ENCODE measurements at regions not wholly inside any gene's neighbourhood (a gene's known extent, or its start where the extent isn't known, plus 50 kb on each side); places are given as distances from the start of the nearest gene placed in this dataset.

DNA sequence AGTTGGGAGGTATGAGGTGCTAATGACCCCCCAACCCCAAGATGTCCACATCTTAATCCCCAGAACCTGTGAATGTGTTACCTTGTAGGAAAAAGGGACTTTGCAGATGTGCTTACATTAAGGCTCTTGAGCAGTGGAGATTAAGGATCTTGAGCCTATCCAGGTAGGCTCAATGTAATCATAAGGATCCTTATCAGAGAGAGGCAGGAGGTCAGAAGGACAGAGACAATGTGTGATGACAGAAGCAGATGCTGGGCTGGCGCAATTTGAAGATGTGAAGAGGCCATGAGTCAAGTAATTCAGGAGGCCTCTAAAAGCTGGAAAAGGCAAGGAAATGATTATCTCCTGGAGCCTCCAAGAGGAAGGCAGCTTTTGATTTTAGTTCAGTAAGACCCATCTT, 90.4 kb upstream of the MAX start:
- TF ChIP-seq, protein P1, sequence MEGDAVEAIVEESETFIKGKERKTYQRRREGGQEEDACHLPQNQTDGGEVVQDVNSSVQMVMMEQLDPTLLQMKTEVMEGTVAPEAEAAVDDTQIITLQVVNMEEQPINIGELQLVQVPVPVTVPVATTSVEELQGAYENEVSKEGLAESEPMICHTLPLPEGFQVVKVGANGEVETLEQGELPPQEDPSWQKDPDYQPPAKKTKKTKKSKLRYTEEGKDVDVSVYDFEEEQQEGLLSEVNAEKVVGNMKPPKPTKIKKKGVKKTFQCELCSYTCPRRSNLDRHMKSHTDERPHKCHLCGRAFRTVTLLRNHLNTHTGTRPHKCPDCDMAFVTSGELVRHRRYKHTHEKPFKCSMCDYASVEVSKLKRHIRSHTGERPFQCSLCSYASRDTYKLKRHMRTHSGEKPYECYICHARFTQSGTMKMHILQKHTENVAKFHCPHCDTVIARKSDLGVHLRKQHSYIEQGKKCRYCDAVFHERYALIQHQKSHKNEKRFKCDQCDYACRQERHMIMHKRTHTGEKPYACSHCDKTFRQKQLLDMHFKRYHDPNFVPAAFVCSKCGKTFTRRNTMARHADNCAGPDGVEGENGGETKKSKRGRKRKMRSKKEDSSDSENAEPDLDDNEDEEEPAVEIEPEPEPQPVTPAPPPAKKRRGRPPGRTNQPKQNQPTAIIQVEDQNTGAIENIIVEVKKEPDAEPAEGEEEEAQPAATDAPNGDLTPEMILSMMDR (IDR thresholded peaks at IDR 0.05) = no peak
- TF ChIP-seq POLR2A (IDR thresholded peaks at IDR 0.05) = no peak
